Psoas muscle (tissue), 7 donors: ENCODE measurements at regions not wholly inside any gene's neighbourhood (a gene's known extent, or its start where the extent isn't known, plus 50 kb on each side); places are given as distances from the start of the nearest gene placed in this dataset.

Experiments used
- ATAC-seq, 4 donors: fragments of 200-7000 bp; cut with Tn5 transposase; one replicate each; pipeline ENCODE4 v1.9.1; 2020; ENCODE audit warnings: moderate library complexity in 3 of 4, mild to moderate bottlenecking in 2 of 4
- DNase-seq, 2 donors: peaks; one replicate each; pipeline ENCODE4 v3.0.0-alpha.2; 2020
- H3K27ac ChIP-seq: fragments of 200-600 bp; one replicate; pipeline ENCODE4 v1.8.0; 2022
- H3K27me3 ChIP-seq, 3 donors: fragments of 200-600 bp in 1 of 3; one replicate each; pipeline versions ENCODE4 v1.6.1 to v1.8.0; 2013 to 2022; ENCODE audit warnings: low read length in 2 of 3, mild to moderate bottlenecking in 2 of 3, moderate library complexity in 1 of 3; ENCODE audit not compliant: insufficient read depth in 3 of 3
- H3K36me3 ChIP-seq, 2 donors: fragments of 200-600 bp in 1 of 2; one replicate each; pipeline versions ENCODE4 v1.6.1 to v1.8.0; 2013 to 2022; ENCODE audit warnings: low read depth in 1 of 2, mild to moderate bottlenecking in 1 of 2, moderate library complexity in 1 of 2; ENCODE audit not compliant: insufficient read depth in 1 of 2
- H3K4me1 ChIP-seq: fragments of 200-600 bp; one replicate; pipeline ENCODE4 v1.8.0; 2022
- H3K4me3 ChIP-seq: fragments of 200-600 bp; one replicate; pipeline ENCODE4 v1.8.0; 2022; ENCODE audit warnings: mild to moderate bottlenecking
- H3K9me3 ChIP-seq: fragments of 200-600 bp; one replicate; pipeline ENCODE4 v1.8.0; 2022
- WGBS, 3 donors: extraction: QIAGEN DNeasy Blood & Tissue Kit; methylation state at CpG; one replicate each; pipeline versions ENCODE4 v1.1.6 to v1.1.7; 2013; 5-methylcytosine and 5-hydroxymethylcytosine counted together
- intact Hi-C, 2 donors: fragments of 100-400 bp; cut with DNase I; formaldehyde crosslinking; loops; one replicate each; pipeline versions ENCODE4 v1.11.0 to v1.14.2; 2022
- TF ChIP-seq, protein P1 (sequence below): fragments of 200-600 bp; IDR thresholded peaks from one replicate; pipeline ENCODE4 v1.8.0; 2022; ENCODE audit warnings: antibody characterized with exemption
- donor health status: healthy with polysubstance abuse.
- donor health status: DM: no; HTN: no; CAD: no; lungs with moderate emphysema.
- donor health status: Bipolar disorder and iron deficiency.
- donor health status: healthy.
- donor health status: DM: yes; HTN: yes; CAD: no.
- donor health status: DM: no; HTN: no; CAD: no.
- donor health status: DM: yes; HTN: yes; CAD: no.

DNA sequence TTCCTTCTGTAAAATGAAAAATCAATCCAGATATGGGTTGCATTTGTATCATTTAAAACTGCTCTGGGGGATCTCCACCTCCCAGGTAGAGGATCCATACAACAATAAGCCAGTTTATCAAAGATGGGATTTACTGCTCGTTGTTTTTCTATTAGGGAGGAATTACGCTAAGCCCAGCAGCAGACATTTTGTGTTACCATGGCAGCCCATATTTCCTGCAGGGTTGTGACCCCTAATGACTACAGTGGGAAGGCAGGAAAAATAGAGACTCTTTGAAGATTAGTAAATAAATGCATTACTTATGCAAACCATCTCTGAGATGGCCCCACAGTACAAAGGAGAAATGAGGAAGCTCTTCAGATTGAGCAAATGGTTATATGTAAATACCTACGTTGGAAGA, 253.4 kb upstream of the GPR101 start:
- Histone ChIP-seq H3K4me1 (no peaks in the 10 kb centered on the region), H3K27me3 (peaks cover 0 to 17% (median 0%) of the 10 kb centered on the region in 3 donors), H3K36me3 (no peaks in the 10 kb centered on the region), H3K4me3 (no peak overlapping the region), H3K9me3 (no peaks in the 10 kb centered on the region), H3K27ac (no peak overlapping the region)
- TF ChIP-seq, protein P1, sequence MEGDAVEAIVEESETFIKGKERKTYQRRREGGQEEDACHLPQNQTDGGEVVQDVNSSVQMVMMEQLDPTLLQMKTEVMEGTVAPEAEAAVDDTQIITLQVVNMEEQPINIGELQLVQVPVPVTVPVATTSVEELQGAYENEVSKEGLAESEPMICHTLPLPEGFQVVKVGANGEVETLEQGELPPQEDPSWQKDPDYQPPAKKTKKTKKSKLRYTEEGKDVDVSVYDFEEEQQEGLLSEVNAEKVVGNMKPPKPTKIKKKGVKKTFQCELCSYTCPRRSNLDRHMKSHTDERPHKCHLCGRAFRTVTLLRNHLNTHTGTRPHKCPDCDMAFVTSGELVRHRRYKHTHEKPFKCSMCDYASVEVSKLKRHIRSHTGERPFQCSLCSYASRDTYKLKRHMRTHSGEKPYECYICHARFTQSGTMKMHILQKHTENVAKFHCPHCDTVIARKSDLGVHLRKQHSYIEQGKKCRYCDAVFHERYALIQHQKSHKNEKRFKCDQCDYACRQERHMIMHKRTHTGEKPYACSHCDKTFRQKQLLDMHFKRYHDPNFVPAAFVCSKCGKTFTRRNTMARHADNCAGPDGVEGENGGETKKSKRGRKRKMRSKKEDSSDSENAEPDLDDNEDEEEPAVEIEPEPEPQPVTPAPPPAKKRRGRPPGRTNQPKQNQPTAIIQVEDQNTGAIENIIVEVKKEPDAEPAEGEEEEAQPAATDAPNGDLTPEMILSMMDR = no peak
- intact Hi-C loops = no loop called here
- DNase-seq (no peak), ATAC-seq (no peak)
- 53 to 57% (median 55%) methylated on average over 3 of the region's 3 CpGs for WGBS, 3 donors

DNA sequence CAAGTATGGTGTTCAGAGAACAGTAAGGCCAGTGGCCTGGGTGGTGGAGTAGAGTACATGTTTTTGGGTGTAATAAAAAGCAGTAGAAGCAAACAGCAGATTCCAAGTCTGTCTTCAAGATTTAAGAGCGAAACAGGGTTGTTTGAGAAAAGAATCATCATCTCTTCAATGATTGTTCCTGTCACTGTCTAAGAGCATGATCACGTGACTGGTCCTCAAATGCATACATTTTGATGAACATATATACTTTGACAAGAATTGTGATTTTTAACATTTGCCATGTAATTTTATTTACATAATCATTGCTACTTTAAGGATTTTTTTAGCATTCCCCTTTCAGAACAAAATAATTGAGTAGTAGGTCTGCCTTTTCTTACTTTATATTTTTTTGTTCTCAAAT, 252.6 kb upstream of the GPR101 start:
- ATAC-seq (no peak), DNase-seq (no peak)
- Histone ChIP-seq H3K4me1 (no peaks in the 10 kb centered on the region), H3K4me3 (no peak overlapping the region), H3K27me3 (peaks cover 0 to 17% (median 0%) of the 10 kb centered on the region in 3 donors), H3K9me3 (no peaks in the 10 kb centered on the region), H3K27ac (no peak overlapping the region), H3K36me3 (no peaks in the 10 kb centered on the region)
- intact Hi-C loops = no loop called here
- TF ChIP-seq, protein P1 = no peak
- WGBS, 3 donors = 71 to 87% (median 79%) methylated on average over 2 of the region's 2 CpGs

DNA sequence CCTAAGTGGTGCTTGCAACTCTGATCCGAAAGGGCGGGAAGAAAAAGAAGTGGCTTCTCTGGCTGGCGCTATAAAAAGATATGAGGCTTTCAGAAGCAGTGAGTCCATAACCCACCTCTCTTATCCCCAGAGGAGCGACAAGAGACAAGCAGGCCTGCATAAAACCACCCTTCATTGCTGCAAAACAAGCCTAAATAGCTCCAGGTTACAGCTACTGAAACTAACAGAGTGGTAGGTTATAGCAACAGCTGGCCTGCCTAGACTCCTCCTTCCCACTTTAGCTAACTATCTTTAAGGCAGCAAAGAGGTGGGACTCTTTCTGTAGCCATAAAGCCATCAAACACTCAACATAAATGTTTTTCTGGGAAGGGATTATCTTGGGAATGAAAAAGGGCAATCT, 245.0 kb upstream of the GPR101 start:
- intact Hi-C loops = no loop called here
- no peak for DNase-seq
- TF ChIP-seq, protein P1 = no peak
- no peak overlapping the region for H3K4me3 ChIP-seq
- H3K27me3 ChIP-seq = peaks cover 0 to 9% (median 0%) of the 10 kb centered on the region in 3 donors
- no peak for ATAC-seq
- no peaks in the 10 kb centered on the region for H3K9me3 ChIP-seq
- no peak overlapping the region for H3K27ac ChIP-seq
- no peaks in the 10 kb centered on the region for H3K36me3 ChIP-seq
- WGBS, 3 donors = 55 to 78% (median 61%) methylated on average over 4 of the region's 4 CpGs
- no peaks in the 10 kb centered on the region for H3K4me1 ChIP-seq

DNA sequence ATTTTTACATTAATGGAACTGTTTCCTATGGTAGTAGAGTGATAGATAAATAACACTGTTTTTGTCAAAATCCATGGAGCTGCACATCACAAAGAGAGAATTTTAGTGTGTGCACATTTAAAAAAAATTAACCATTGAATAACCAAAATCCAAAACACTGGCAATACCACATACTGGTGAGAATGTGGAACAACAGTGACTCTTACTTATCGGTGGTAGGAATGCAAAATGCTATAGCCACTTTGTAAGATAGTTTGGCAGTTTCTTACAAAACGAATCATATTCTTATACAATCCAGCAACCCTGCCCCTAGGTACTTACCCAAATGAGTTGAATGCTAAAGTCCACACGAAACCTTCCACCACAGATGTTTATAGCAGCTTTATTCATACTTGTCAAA, 229.6 kb upstream of the GPR101 start:
- Histone ChIP-seq H3K36me3 (no peaks in the 10 kb centered on the region), H3K4me1 (no peaks in the 10 kb centered on the region), H3K9me3 (no peaks in the 10 kb centered on the region), H3K27ac (no peak overlapping the region), H3K4me3 (no peak overlapping the region), H3K27me3 (no peaks in the 10 kb centered on the region)
- DNase-seq (no peak), ATAC-seq (no peak)
- TF ChIP-seq, protein P1 = no peak
- 42 to 69% (median 67%) methylated on average over 3 of the region's 3 CpGs for WGBS, 3 donors
- intact Hi-C loops = no loop called here

DNA sequence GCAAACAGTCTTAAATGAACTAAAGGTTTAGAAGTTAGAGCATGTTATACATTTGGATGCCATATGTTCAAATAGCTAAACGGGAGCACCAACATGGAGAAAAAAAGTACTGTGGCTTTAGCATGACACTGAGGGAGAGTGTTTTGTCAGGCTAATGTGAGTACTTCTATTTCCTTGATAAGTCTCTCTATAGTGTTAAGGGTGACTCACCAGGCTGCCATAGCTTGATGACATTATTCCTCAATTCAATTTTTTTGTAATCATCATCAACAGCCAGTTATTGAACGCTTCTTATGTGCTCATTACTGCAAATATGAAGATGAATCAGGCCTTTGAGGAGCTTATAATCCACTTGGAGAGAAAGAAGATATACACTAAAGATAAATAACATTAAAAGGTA, 211.4 kb upstream of the GPR101 start:
- Histone ChIP-seq H3K4me1 (no peaks in the 10 kb centered on the region), H3K27ac (no peak overlapping the region), H3K4me3 (no peak overlapping the region), H3K9me3 (no peaks in the 10 kb centered on the region), H3K36me3 (no peaks in the 10 kb centered on the region), H3K27me3 (no peaks in the 10 kb centered on the region)
- TF ChIP-seq, protein P1 = no peak
- intact Hi-C loops = no loop called here
- WGBS, 3 donors = 67 to 94% (median 92%) methylated on average over 2 of the region's 2 CpGs
- ATAC-seq (no peak), DNase-seq (no peak)
